Neural cell (in vitro differentiated cells): ENCODE measurements at regions not wholly inside any gene's neighbourhood (a gene's known extent, or its start where the extent isn't known, plus 50 kb on each side); places are given as distances from the start of the nearest gene placed in this dataset.

Source experiments
- H2AFZ ChIP-seq: fragments of 200-600, 300-800 bp; sonication (generic), shearing (Covaris generic); 2 replicates; pipeline ENCODE4 v1.6.0; 2014; ENCODE audit warnings: low read depth, mild to moderate bottlenecking, antibody characterized with exemption, low read length, moderate library complexity
- H3F3A ChIP-seq: fragments of 200-600 bp; shearing (Covaris generic); 2 replicates; pipeline ENCODE4 v1.6.1; 2016; ENCODE audit warnings: mild to moderate bottlenecking, moderate library complexity, mixed read lengths, antibody characterized with exemption, low read length; ENCODE audit not compliant: insufficient read depth, poor library complexity, severe bottlenecking
- H3K27ac ChIP-seq: fragments of 200-600, 300-800 bp; sonication (generic), shearing (Covaris generic); 2 replicates; pipeline ENCODE4 v1.5.1; 2014; ENCODE audit warnings: mild to moderate bottlenecking, low read length, moderate library complexity
- H3K27me3 ChIP-seq: fragments of 300-800, 200-600 bp; sonication (generic), shearing (Covaris generic); 2 replicates; pipeline ENCODE4 v1.6.0; 2014; ENCODE audit warnings: mild to moderate bottlenecking, low read depth, low read length, moderate library complexity; ENCODE audit not compliant: insufficient read depth
- H3K36me3 ChIP-seq: fragments of 300-800, 200-600 bp; sonication (generic), shearing (Covaris generic); 2 replicates; pipeline ENCODE4 v1.5.1; 2014; ENCODE audit warnings: mild to moderate bottlenecking, antibody characterized with exemption, low read length, moderate library complexity; ENCODE audit not compliant: insufficient read depth
- H3K4me2 ChIP-seq: fragments of 300-800, 200-600 bp; sonication (generic), shearing (Covaris generic); 2 replicates; pipeline ENCODE4 v1.6.0; 2014; ENCODE audit warnings: mild to moderate bottlenecking, low read length
- H3K4me3 ChIP-seq: fragments of 300-800, 200-600 bp; sonication (generic), shearing (Covaris generic); 2 replicates; pipeline ENCODE4 v1.5.1; 2014; ENCODE audit warnings: mild to moderate bottlenecking, low read length, moderate library complexity
- H3K79me2 ChIP-seq: fragments of 200-600 bp; shearing (Covaris generic); replicated peaks from 2 replicates; pipeline ENCODE4 v1.6.0; 2014; ENCODE audit warnings: mild to moderate bottlenecking, low read length, moderate library complexity; ENCODE audit not compliant: insufficient read depth
- H3K9ac ChIP-seq: fragments of 300-800, 200-600 bp; sonication (generic), shearing (Covaris generic); 2 replicates; pipeline ENCODE4 v1.6.1; 2016; ENCODE audit warnings: mild to moderate bottlenecking, low read length, mixed read lengths
- H3K9me2 ChIP-seq: fragments of 200-600 bp; shearing (Covaris generic); 2 replicates; pipeline ENCODE4 v1.6.1; 2016; ENCODE audit warnings: mild to moderate bottlenecking, low read length, mixed read lengths; ENCODE audit not compliant: insufficient read depth
- H3K9me3 ChIP-seq: fragments of 200-600, 300-800 bp; sonication (generic), shearing (Covaris generic); 2 replicates; pipeline ENCODE4 v1.6.1; 2016; ENCODE audit warnings: mild to moderate bottlenecking, mixed run types, low read length, moderate library complexity, mixed read lengths
- H4K20me1 ChIP-seq: fragments of 200-600 bp; shearing (Covaris generic); 2 replicates; pipeline ENCODE4 v1.6.1; 2016; ENCODE audit warnings: mild to moderate bottlenecking, mixed run types; ENCODE audit not compliant: insufficient read depth
- CTCF ChIP-seq: fragments of 450-650 bp; IDR thresholded peaks from 2 replicates; pipeline ENCODE4 v1.5.1; 2014; ENCODE audit warnings: antibody characterized with exemption, mild to moderate bottlenecking, moderate library complexity; ENCODE audit not compliant: poor library complexity, severe bottlenecking
- EP300 ChIP-seq: fragments of 450-650 bp; conservative IDR thresholded peaks from 2 replicates; pipeline ENCODE4 v1.6.1; 2014; ENCODE audit warnings: antibody characterized with exemption, mild to moderate bottlenecking, moderate library complexity; ENCODE audit not compliant: poor library complexity, severe bottlenecking
- EZH2 ChIP-seq: fragments of 200-600, 300-800 bp; shearing (Covaris generic), sonication (generic); IDR thresholded peaks from 2 replicates; pipeline ENCODE4 v1.6.1; 2014; ENCODE audit warnings: antibody characterized with exemption, low read length, borderline replicate concordance, mild to moderate bottlenecking; ENCODE audit not compliant: insufficient read depth, poor library complexity, severe bottlenecking
- MXI1 ChIP-seq: fragments of 450-650 bp; conservative IDR thresholded peaks from 2 replicates; pipeline ENCODE4 v1.6.1; 2014; ENCODE audit warnings: antibody characterized with exemption, mild to moderate bottlenecking; ENCODE audit not compliant: poor library complexity, severe bottlenecking
- POLR2AphosphoS5 ChIP-seq: IDR thresholded peaks from 2 replicates; pipeline ENCODE4 v1.6.1; 2012
- RAD21 ChIP-seq: fragments of 450-650 bp; conservative IDR thresholded peaks from 2 replicates; pipeline ENCODE4 v1.6.1; 2014; ENCODE audit warnings: antibody characterized with exemption, mild to moderate bottlenecking, moderate library complexity
- SMC3 ChIP-seq: fragments of 450-650 bp; conservative IDR thresholded peaks from 2 replicates; pipeline ENCODE4 v1.6.1; 2014; ENCODE audit warnings: antibody characterized with exemption, mild to moderate bottlenecking, moderate library complexity; ENCODE audit not compliant: poor library complexity
- TAF1 ChIP-seq: IDR thresholded peaks from 2 replicates; pipeline ENCODE4 v1.6.1; 2012; ENCODE audit warnings: low read depth
- TF ChIP-seq, protein P1 (sequence below): IDR thresholded peaks from 2 replicates; pipeline ENCODE4 v1.6.1; 2012; ENCODE audit warnings: borderline replicate concordance

- H3K36me3 ChIP-seq, result no peaks in the 10 kb centered on the region
- H3K9me3 ChIP-seq, result no peaks in the 10 kb centered on the region
- no peaks in the 10 kb centered on the region for H4K20me1 ChIP-seq
- TF ChIP-seq RAD21 (no peak), TAF1 (no peak), CTCF (no peak), SMC3 (no peak), MXI1 (no peak), POLR2AphosphoS5 (no peak), EZH2 (no peak), EP300 (no peak)
- TF ChIP-seq, protein P1, sequence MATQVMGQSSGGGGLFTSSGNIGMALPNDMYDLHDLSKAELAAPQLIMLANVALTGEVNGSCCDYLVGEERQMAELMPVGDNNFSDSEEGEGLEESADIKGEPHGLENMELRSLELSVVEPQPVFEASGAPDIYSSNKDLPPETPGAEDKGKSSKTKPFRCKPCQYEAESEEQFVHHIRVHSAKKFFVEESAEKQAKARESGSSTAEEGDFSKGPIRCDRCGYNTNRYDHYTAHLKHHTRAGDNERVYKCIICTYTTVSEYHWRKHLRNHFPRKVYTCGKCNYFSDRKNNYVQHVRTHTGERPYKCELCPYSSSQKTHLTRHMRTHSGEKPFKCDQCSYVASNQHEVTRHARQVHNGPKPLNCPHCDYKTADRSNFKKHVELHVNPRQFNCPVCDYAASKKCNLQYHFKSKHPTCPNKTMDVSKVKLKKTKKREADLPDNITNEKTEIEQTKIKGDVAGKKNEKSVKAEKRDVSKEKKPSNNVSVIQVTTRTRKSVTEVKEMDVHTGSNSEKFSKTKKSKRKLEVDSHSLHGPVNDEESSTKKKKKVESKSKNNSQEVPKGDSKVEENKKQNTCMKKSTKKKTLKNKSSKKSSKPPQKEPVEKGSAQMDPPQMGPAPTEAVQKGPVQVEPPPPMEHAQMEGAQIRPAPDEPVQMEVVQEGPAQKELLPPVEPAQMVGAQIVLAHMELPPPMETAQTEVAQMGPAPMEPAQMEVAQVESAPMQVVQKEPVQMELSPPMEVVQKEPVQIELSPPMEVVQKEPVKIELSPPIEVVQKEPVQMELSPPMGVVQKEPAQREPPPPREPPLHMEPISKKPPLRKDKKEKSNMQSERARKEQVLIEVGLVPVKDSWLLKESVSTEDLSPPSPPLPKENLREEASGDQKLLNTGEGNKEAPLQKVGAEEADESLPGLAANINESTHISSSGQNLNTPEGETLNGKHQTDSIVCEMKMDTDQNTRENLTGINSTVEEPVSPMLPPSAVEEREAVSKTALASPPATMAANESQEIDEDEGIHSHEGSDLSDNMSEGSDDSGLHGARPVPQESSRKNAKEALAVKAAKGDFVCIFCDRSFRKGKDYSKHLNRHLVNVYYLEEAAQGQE, result no peak
- no peak overlapping the region for H3K4me2 ChIP-seq
- no peaks in the 10 kb centered on the region for H3K9me2 ChIP-seq
- no peaks in the 10 kb centered on the region for H3K27me3 ChIP-seq
- H2AFZ ChIP-seq, result no peak overlapping the region
- H3K4me3 ChIP-seq, result no peak overlapping the region
- H3K79me2 ChIP-seq, result no peaks in the 10 kb centered on the region
- H3K9ac ChIP-seq, result no peak overlapping the region
- H3F3A ChIP-seq, result no peaks in the 10 kb centered on the region
- H3K27ac ChIP-seq, result no peak overlapping the region
Measured at GRCh38 chr17:6912110-6913051, 80.9 kb upstream of the TEKT1 start.

DNA sequence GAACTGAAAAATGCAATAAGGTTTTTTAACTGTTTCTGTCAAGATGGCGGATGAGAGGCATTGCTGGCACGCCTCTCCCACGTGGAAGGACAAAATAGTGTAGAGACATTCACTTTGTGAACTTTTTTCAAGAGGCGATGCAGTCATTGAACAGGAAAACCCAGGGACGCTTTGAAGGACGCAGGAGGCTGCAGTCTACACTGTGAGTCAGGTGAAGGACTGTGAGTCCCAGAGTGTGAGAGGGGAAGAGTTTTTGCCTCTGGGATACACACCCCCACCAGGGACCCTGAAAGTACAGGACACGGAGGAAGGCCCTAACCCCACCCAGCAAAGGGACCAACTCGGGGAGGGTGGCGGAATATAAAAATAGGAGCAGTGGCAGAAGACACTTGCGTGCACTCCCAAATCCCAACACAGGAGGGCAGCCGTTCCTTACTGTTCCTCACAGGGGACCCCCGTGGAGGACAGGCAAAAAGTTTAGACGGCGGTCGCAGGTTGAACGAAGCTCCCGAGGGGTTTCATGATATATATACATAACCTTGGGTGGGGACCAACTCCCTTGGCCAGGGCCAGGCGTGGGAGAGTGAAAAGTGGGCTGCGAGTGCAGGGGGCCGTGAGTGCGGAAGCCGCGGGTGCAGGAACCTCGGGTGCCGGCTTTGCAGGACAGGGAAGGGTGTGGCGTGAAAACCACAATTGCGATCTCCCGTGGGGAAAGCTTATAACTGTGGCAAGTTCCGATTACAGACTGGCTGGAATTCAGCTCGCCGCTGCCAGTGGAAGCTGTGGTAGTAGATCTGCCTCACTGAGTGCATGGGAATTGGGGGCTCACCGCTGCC, 82.0 kb upstream of the ALOX12 start:
- Histone ChIP-seq H3K9me3 (no peaks in the 10 kb centered on the region), H4K20me1 (no peaks in the 10 kb centered on the region), H3K4me2 (no peak overlapping the region), H3K79me2 (no peaks in the 10 kb centered on the region), H2AFZ (no peak overlapping the region), H3K4me3 (no peak overlapping the region), H3K27ac (no peak overlapping the region), H3K9ac (no peak overlapping the region), H3K9me2 (no peaks in the 10 kb centered on the region), H3F3A (no peaks in the 10 kb centered on the region), H3K36me3 (no peaks in the 10 kb centered on the region), H3K27me3 (no peaks in the 10 kb centered on the region)
- TF ChIP-seq SMC3 (peak; percentile 71), MXI1 (no peak), EP300 (no peak), CTCF (peak; percentile 60), RAD21 (peak; percentile 64), TAF1 (no peak)
